ENCODE measurements at regions not wholly inside any gene's neighbourhood (a gene's known extent, or its start where the extent isn't known, plus 50 kb on each side); places are given as distances from the start of the nearest gene placed in this dataset.
"Not testable (repeated sequence)": the region's sequence is repeated elsewhere in the genome, so short reads cannot be mapped to it uniquely, and the experiment has no call there.

DNA sequence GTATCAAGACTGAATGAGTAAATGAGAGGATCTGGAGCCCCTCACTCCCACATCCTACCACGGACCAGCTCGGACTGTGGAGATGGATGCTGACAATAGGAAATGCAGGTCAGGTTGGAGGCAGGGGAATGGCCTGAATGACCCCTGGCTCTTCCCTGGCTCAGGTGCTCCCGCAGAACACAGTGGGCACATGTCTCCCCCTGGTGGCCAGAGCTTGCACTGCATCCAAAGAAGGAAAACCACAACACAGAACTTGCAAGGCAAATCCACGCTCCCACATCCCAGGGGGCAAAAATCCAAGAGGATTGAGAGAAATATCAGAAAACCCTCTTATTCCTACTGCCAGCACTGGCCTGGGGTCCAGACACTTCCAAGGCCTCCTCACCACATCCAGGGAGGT is 82.3 kb downstream of the LIMS3 start:
- TF ChIP-seq, protein P1, sequence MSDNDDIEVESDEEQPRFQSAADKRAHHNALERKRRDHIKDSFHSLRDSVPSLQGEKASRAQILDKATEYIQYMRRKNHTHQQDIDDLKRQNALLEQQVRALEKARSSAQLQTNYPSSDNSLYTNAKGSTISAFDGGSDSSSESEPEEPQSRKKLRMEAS (IDR thresholded peaks at IDR 0.05) = not testable (repeated sequence)
- TF ChIP-seq SRF (IDR thresholded peaks at IDR 0.05; ENCODE audit: low read depth); POLR2AphosphoS5 (IDR thresholded peaks at IDR 0.05; ENCODE audit: low read depth, low read length); POLR2A (IDR thresholded peaks at IDR 0.05; ENCODE audit: borderline replicate concordance, extremely low read depth, insufficient read depth, insufficient read length); SP1 (IDR thresholded peaks at IDR 0.05; ENCODE audit: low read depth); JUND (IDR thresholded peaks at IDR 0.05); EZH2 (IDR thresholded peaks at IDR 0.05); SIN3A (IDR thresholded peaks at IDR 0.05; ENCODE audit: low read depth); EZH2phosphoT487 (IDR thresholded peaks at IDR 0.05; ENCODE audit: borderline replicate concordance); ZNF274 (IDR thresholded peaks at IDR 0.05; ENCODE audit: low read depth, low read length): not testable (repeated sequence)
- TF ChIP-seq, protein P2, sequence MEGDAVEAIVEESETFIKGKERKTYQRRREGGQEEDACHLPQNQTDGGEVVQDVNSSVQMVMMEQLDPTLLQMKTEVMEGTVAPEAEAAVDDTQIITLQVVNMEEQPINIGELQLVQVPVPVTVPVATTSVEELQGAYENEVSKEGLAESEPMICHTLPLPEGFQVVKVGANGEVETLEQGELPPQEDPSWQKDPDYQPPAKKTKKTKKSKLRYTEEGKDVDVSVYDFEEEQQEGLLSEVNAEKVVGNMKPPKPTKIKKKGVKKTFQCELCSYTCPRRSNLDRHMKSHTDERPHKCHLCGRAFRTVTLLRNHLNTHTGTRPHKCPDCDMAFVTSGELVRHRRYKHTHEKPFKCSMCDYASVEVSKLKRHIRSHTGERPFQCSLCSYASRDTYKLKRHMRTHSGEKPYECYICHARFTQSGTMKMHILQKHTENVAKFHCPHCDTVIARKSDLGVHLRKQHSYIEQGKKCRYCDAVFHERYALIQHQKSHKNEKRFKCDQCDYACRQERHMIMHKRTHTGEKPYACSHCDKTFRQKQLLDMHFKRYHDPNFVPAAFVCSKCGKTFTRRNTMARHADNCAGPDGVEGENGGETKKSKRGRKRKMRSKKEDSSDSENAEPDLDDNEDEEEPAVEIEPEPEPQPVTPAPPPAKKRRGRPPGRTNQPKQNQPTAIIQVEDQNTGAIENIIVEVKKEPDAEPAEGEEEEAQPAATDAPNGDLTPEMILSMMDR (IDR thresholded peaks at IDR 0.05 in 2 of 3, conservative IDR thresholded peaks at IDR 0.05 in 1 of 3; ENCODE audit: borderline replicate concordance in 1 of 3, insufficient read depth in 1 of 3, low read depth in 2 of 3, low read length in 2 of 3) = not testable (repeated sequence)
- TF ChIP-seq, protein P3, sequence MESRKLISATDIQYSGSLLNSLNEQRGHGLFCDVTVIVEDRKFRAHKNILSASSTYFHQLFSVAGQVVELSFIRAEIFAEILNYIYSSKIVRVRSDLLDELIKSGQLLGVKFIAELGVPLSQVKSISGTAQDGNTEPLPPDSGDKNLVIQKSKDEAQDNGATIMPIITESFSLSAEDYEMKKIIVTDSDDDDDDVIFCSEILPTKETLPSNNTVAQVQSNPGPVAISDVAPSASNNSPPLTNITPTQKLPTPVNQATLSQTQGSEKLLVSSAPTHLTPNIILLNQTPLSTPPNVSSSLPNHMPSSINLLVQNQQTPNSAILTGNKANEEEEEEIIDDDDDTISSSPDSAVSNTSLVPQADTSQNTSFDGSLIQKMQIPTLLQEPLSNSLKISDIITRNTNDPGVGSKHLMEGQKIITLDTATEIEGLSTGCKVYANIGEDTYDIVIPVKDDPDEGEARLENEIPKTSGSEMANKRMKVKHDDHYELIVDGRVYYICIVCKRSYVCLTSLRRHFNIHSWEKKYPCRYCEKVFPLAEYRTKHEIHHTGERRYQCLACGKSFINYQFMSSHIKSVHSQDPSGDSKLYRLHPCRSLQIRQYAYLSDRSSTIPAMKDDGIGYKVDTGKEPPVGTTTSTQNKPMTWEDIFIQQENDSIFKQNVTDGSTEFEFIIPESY (IDR thresholded peaks at IDR 0.05; ENCODE audit: extremely low read depth, insufficient replicate concordance, low read length) = not testable (repeated sequence)

All from HCT116 (cell line).